ENCODE measurements at regions not wholly inside any gene's neighbourhood (a gene's known extent, or its start where the extent isn't known, plus 50 kb on each side); places are given as distances from the start of the nearest gene placed in this dataset.

GRCh38 chr11:25667871-25668270 lies 664.1 kb upstream of the ANO3 start:
- Mint-ChIP-seq H3K27me3 (no peaks in the 10 kb centered on the region), H3K36me3 (no peaks in the 10 kb centered on the region), H3K27ac (no peak overlapping the region), H3K4me1 (ENCODE audit: low read depth) (no peaks in the 10 kb centered on the region), H3K4me3 (no peak overlapping the region), H3K9me3 (peaks cover 20% of the 10 kb centered on the region)
- no peak for DNase-seq
- ChIA-PET CTCF (no interaction called here), POLR2A (no interaction called here)
- intact Hi-C loops (cut with micrococcal nuclease): no loop called here

- Mint-ChIP-seq H3K27ac (no peak overlapping the region), H3K9me3 (peaks cover 25% of the 10 kb centered on the region), H3K4me3 (no peak overlapping the region), H3K36me3 (no peaks in the 10 kb centered on the region), H3K4me1 (ENCODE audit: low read depth) (no peaks in the 10 kb centered on the region), H3K27me3 (no peaks in the 10 kb centered on the region)
- no peak for DNase-seq
- POLR2A ChIA-PET: no interaction called here
- CTCF ChIA-PET: no interaction called here
- intact Hi-C loops (cut with micrococcal nuclease): no loop called here
These were observed 640.0 kb upstream of the ANO3 start for GRCh38 chr11:25691959-25692358.

- H3K4me1 Mint-ChIP-seq (ENCODE audit: low read depth): no peaks in the 10 kb centered on the region
- CTCF ChIA-PET: no interaction called here
These were observed 629.5 kb upstream of the ANO3 start for GRCh38 chr11:25702417-25702816.

GRCh38 chr11:25710975-25711374 lies 621.0 kb upstream of the ANO3 start:
- intact Hi-C loops (cut with micrococcal nuclease): no loop called here
- Mint-ChIP-seq H3K9me3 (peaks cover 12% of the 10 kb centered on the region), H3K27ac (no peak overlapping the region), H3K27me3 (no peaks in the 10 kb centered on the region), H3K4me3 (no peak overlapping the region), H3K4me1 (ENCODE audit: low read depth) (no peaks in the 10 kb centered on the region), H3K36me3 (no peaks in the 10 kb centered on the region)
- CTCF ChIA-PET: no interaction called here
- DNase-seq: no peak
- POLR2A ChIA-PET: no interaction called here

More at GRCh38 chr11:25702417-25702816, 629.5 kb upstream of the ANO3 start:
- intact Hi-C loops (cut with micrococcal nuclease): no loop called here
- Mint-ChIP-seq H3K4me3 (no peak overlapping the region), H3K27me3 (no peaks in the 10 kb centered on the region), H3K27ac (no peak overlapping the region), H3K36me3 (no peaks in the 10 kb centered on the region), H3K9me3 (peaks cover 17% of the 10 kb centered on the region)
- DNase-seq: no peak
- POLR2A ChIA-PET: no interaction called here

- no peaks in the 10 kb centered on the region for H3K36me3 Mint-ChIP-seq
- H3K4me3 Mint-ChIP-seq: no peak overlapping the region
- CTCF ChIA-PET: no interaction called here
- H3K4me1 Mint-ChIP-seq (ENCODE audit: low read depth): no peaks in the 10 kb centered on the region
- H3K27ac Mint-ChIP-seq: no peak overlapping the region
- no peak for DNase-seq
- POLR2A ChIA-PET: no interaction called here
- H3K27me3 Mint-ChIP-seq: no peaks in the 10 kb centered on the region
- H3K9me3 Mint-ChIP-seq: peaks cover 22% of the 10 kb centered on the region
- intact Hi-C loops (cut with micrococcal nuclease): no loop called here
These were observed 604.0 kb upstream of the ANO3 start for GRCh38 chr11:25727944-25728343.

GRCh38 chr11:25730230-25730629 lies 601.7 kb upstream of the ANO3 start:
- intact Hi-C loops (cut with micrococcal nuclease): no loop called here
- H3K27ac Mint-ChIP-seq: no peak overlapping the region
- H3K36me3 Mint-ChIP-seq: no peaks in the 10 kb centered on the region
- H3K4me3 Mint-ChIP-seq: no peak overlapping the region
- no peaks in the 10 kb centered on the region for H3K27me3 Mint-ChIP-seq
- ChIA-PET POLR2A (no interaction called here), CTCF (no interaction called here)
- DNase-seq: no peak
- H3K9me3 Mint-ChIP-seq: peaks cover 17% of the 10 kb centered on the region
- H3K4me1 Mint-ChIP-seq (ENCODE audit: low read depth): no peaks in the 10 kb centered on the region

GRCh38 chr11:25733777-25734176 lies 598.2 kb upstream of the ANO3 start:
- no peak for DNase-seq
- H3K36me3 Mint-ChIP-seq: no peaks in the 10 kb centered on the region
- no peak overlapping the region for H3K27ac Mint-ChIP-seq
- intact Hi-C loops (cut with micrococcal nuclease): no loop called here
- no peak overlapping the region for H3K4me3 Mint-ChIP-seq
- ChIA-PET CTCF (no interaction called here), POLR2A (no interaction called here)
- peaks cover 12% of the 10 kb centered on the region for H3K9me3 Mint-ChIP-seq
- H3K4me1 Mint-ChIP-seq (ENCODE audit: low read depth): no peaks in the 10 kb centered on the region
- no peaks in the 10 kb centered on the region for H3K27me3 Mint-ChIP-seq

GRCh38 chr11:25734591-25735211 lies 597.2 kb upstream of the ANO3 start:
- H3K4me3 Mint-ChIP-seq: no peak overlapping the region
- no peaks in the 10 kb centered on the region for H3K27me3 Mint-ChIP-seq
- CTCF ChIA-PET: no interaction called here
- H3K9me3 Mint-ChIP-seq: peaks cover 17% of the 10 kb centered on the region
- intact Hi-C loops (cut with micrococcal nuclease): no loop called here
- H3K36me3 Mint-ChIP-seq: no peaks in the 10 kb centered on the region
- no peak for DNase-seq
- H3K4me1 Mint-ChIP-seq (ENCODE audit: low read depth): no peaks in the 10 kb centered on the region
- H3K27ac Mint-ChIP-seq: no peak overlapping the region
- POLR2A ChIA-PET: no interaction called here

- peaks cover 17% of the 10 kb centered on the region for H3K9me3 Mint-ChIP-seq
- H3K4me1 Mint-ChIP-seq (ENCODE audit: low read depth): no peaks in the 10 kb centered on the region
- ChIA-PET CTCF (no interaction called here), POLR2A (no interaction called here)
- intact Hi-C loops (cut with micrococcal nuclease): no loop called here
- no peak overlapping the region for H3K27ac Mint-ChIP-seq
- H3K4me3 Mint-ChIP-seq: no peak overlapping the region
- no peak for DNase-seq
- H3K36me3 Mint-ChIP-seq: no peaks in the 10 kb centered on the region
- no peaks in the 10 kb centered on the region for H3K27me3 Mint-ChIP-seq
These were observed 594.8 kb upstream of the ANO3 start for GRCh38 chr11:25737071-25737675.

GRCh38 chr11:25741886-25742285 lies 590.0 kb upstream of the ANO3 start:
- no peak for DNase-seq
- intact Hi-C loops (cut with micrococcal nuclease): no loop called here
- ChIA-PET CTCF (no interaction called here), POLR2A (no interaction called here)
- H3K36me3 Mint-ChIP-seq: no peaks in the 10 kb centered on the region
- H3K4me3 Mint-ChIP-seq: no peak overlapping the region
- H3K9me3 Mint-ChIP-seq: peaks cover 16% of the 10 kb centered on the region
- no peaks in the 10 kb centered on the region for H3K27me3 Mint-ChIP-seq
- H3K4me1 Mint-ChIP-seq (ENCODE audit: low read depth): no peaks in the 10 kb centered on the region
- no peak overlapping the region for H3K27ac Mint-ChIP-seq

GRCh38 chr11:25742800-25743199 lies 589.1 kb upstream of the ANO3 start:
- peaks cover 13% of the 10 kb centered on the region for H3K9me3 Mint-ChIP-seq
- H3K27ac Mint-ChIP-seq: no peak overlapping the region
- H3K36me3 Mint-ChIP-seq: no peaks in the 10 kb centered on the region
- no peaks in the 10 kb centered on the region for H3K4me1 Mint-ChIP-seq (ENCODE audit: low read depth)
- DNase-seq: no peak
- CTCF ChIA-PET: no interaction called here
- POLR2A ChIA-PET: no interaction called here
- intact Hi-C loops (cut with micrococcal nuclease): no loop called here
- no peak overlapping the region for H3K4me3 Mint-ChIP-seq
- no peaks in the 10 kb centered on the region for H3K27me3 Mint-ChIP-seq

- intact Hi-C loops (cut with micrococcal nuclease): no loop called here
- no peaks in the 10 kb centered on the region for H3K4me1 Mint-ChIP-seq (ENCODE audit: low read depth)
- no peaks in the 10 kb centered on the region for H3K36me3 Mint-ChIP-seq
- peaks cover 11% of the 10 kb centered on the region for H3K9me3 Mint-ChIP-seq
- no peaks in the 10 kb centered on the region for H3K27me3 Mint-ChIP-seq
- no peak for DNase-seq
- no peak overlapping the region for H3K27ac Mint-ChIP-seq
- POLR2A ChIA-PET: no interaction called here
- H3K4me3 Mint-ChIP-seq: no peak overlapping the region
- CTCF ChIA-PET: no interaction called here
These were observed 576.5 kb upstream of the ANO3 start for GRCh38 chr11:25755381-25755780.

GRCh38 chr11:25755918-25756584 lies 575.9 kb upstream of the ANO3 start:
- Mint-ChIP-seq H3K4me3 (no peak overlapping the region), H3K27me3 (no peaks in the 10 kb centered on the region), H3K27ac (no peak overlapping the region), H3K9me3 (peaks cover 14% of the 10 kb centered on the region), H3K4me1 (ENCODE audit: low read depth) (no peaks in the 10 kb centered on the region), H3K36me3 (no peaks in the 10 kb centered on the region)
- CTCF ChIA-PET: no interaction called here
- POLR2A ChIA-PET: no interaction called here
- no peak for DNase-seq
- intact Hi-C loops (cut with micrococcal nuclease): no loop called here

Measured in activated CD4-positive, alpha-beta memory T cell treated with anti-CD3 and anti-CD28 coated beads for 36 hours (primary cell).